MCF 10A (cell line): ENCODE measurements at regions not wholly inside any gene's neighbourhood (a gene's known extent, or its start where the extent isn't known, plus 50 kb on each side); places are given as distances from the start of the nearest gene placed in this dataset.
A peak's percentile ranks its signal among the peaks of the same experiment; 100 is the strongest.

Experiments
- BruUV-seq: library from RNA; stranded (reverse); fragments of 400-500 nt; replicated peaks from 2 replicates; lab custom pipeline; 2021; lab: Mats Ljungman, UMichigan
- CTCF ChIA-PET: fragments of 300-600 bp; sonication (Branson Sonifier 250); formaldehyde crosslinking; extraction: SDS; loops from one replicate; lab custom pipeline; 2021; ENCODE audit warnings: antibody characterized with exemption, inconsistent platforms; lab: Yijun Ruan, JAX
- POLR2A ChIA-PET: fragments of 300-600, 350-650 bp; sonication (Branson Sonifier 250); formaldehyde crosslinking; extraction: SDS; loops from one replicate; lab custom pipeline; 2020; ENCODE audit warnings: antibody characterized with exemption, inconsistent platforms; lab: Yijun Ruan, JAX
- DNase-seq: peaks from one replicate; pipeline ENCODE4 v3.0.0-alpha.2; 2018; ENCODE audit not compliant: unreplicated experiment
- H3K27ac Mint-ChIP-seq: one replicate; pipeline ENCODE4 v1.8.0; 2022; ENCODE audit warnings: mild to moderate bottlenecking, low read depth, mixed read lengths; ENCODE audit not compliant: unreplicated experiment
- H3K27me3 Mint-ChIP-seq: one replicate; pipeline ENCODE4 v1.8.0; 2022; ENCODE audit warnings: mixed read lengths; ENCODE audit not compliant: insufficient read depth, unreplicated experiment
- H3K36me3 Mint-ChIP-seq: one replicate; pipeline ENCODE4 v1.8.0; 2022; ENCODE audit warnings: mild to moderate bottlenecking, moderate library complexity, mixed read lengths; ENCODE audit not compliant: insufficient read depth, unreplicated experiment
- H3K4me1 Mint-ChIP-seq: one replicate; pipeline ENCODE4 v1.8.0; 2022; ENCODE audit warnings: mixed read lengths; ENCODE audit not compliant: insufficient read depth, unreplicated experiment
- H3K4me3 Mint-ChIP-seq: one replicate; pipeline ENCODE4 v1.8.0; 2022; ENCODE audit warnings: mild to moderate bottlenecking, moderate library complexity, mixed read lengths; ENCODE audit not compliant: unreplicated experiment
- H3K9me3 Mint-ChIP-seq: one replicate; pipeline ENCODE4 v1.8.0; 2022; ENCODE audit warnings: mixed read lengths; ENCODE audit not compliant: unreplicated experiment
- CTCF ChIP-seq: fragments of 200-600 bp; IDR thresholded peaks from one replicate; pipeline ENCODE4 v1.8.0; 2022; ENCODE audit warnings: antibody characterized with exemption, mild to moderate bottlenecking; ENCODE audit not compliant: unreplicated experiment
- intact Hi-C: fragments of 100-400 bp; cut with micrococcal nuclease; formaldehyde crosslinking; loops from 2 replicates; pipeline ENCODE4 v1.14.1; 2022

- peak; percentile 88 for DNase-seq
- BruUV-seq, result no TSS peak
- H3K4me3 Mint-ChIP-seq, result no peak overlapping the region
- POLR2A ChIA-PET, result interaction anchor here (0.8 to 3.9 kb wide), 11 partner anchors 12 to 78 kb away, joined by 3 to 31 read pairs (median 4); no protein-coding TSS in a partner anchor
- intact Hi-C loops, result no loop called here
- H3K4me1 Mint-ChIP-seq, result peaks cover 50% of the 10 kb centered on the region
- no peak for TF ChIP-seq CTCF
- CTCF ChIA-PET, result interaction anchor here (0.6 to 1.8 kb wide), 11 partner anchors 12 to 1722 kb away, joined by 3 to 8 read pairs (median 3); no protein-coding TSS in a partner anchor
- H3K27ac Mint-ChIP-seq, result peak overlapping the region; percentile 55
- peaks cover 7% of the 10 kb centered on the region for H3K36me3 Mint-ChIP-seq
- peaks cover 11% of the 10 kb centered on the region for H3K9me3 Mint-ChIP-seq
- no peaks in the 10 kb centered on the region for H3K27me3 Mint-ChIP-seq
These were observed 347.8 kb downstream of the DUSP10 start for GRCh38 chr1:221394011-221394544.

GRCh38 chr1:221396526-221396925, 345.4 kb downstream of the DUSP10 start:
- CTCF ChIA-PET, result interaction anchor here (0.8 to 1.0 kb wide), 2 partner anchors 14 to 39 kb away, joined by 3 read pairs; no protein-coding TSS in a partner anchor
- Mint-ChIP-seq H3K9me3 (peaks cover 26% of the 10 kb centered on the region), H3K27ac (no peak overlapping the region), H3K27me3 (no peaks in the 10 kb centered on the region), H3K36me3 (peaks cover 7% of the 10 kb centered on the region), H3K4me3 (no peak overlapping the region), H3K4me1 (peaks cover 47% of the 10 kb centered on the region)
- POLR2A ChIA-PET, result interaction anchor here (0.7 to 1.7 kb wide), 5 partner anchors 9 to 82 kb away, joined by 3 to 4 read pairs (median 4); no protein-coding TSS in a partner anchor
- TF ChIP-seq CTCF, result no peak
- no peak for DNase-seq
- intact Hi-C loops, result no loop called here
- BruUV-seq, result no TSS peak

GRCh38 chr1:221397141-221397540, 344.7 kb downstream of the DUSP10 start:
- BruUV-seq, result no TSS peak
- H3K9me3 Mint-ChIP-seq, result peaks cover 26% of the 10 kb centered on the region
- intact Hi-C loops, result no loop called here

More at GRCh38 chr1:221397141-221397540, 344.7 kb downstream of the DUSP10 start:
- POLR2A ChIA-PET, result interaction anchor here (0.7 to 1.7 kb wide), 6 partner anchors 9 to 186 kb away, joined by 3 to 6 read pairs (median 4); no protein-coding TSS in a partner anchor
- no peaks in the 10 kb centered on the region for H3K27me3 Mint-ChIP-seq
- H3K4me3 Mint-ChIP-seq, result no peak overlapping the region
- DNase-seq, result peak; percentile 53
- peaks cover 4% of the 10 kb centered on the region for H3K36me3 Mint-ChIP-seq
- no peak for TF ChIP-seq CTCF
- CTCF ChIA-PET, result interaction anchor here (0.6 to 1.3 kb wide), 4 partner anchors 10 to 1059 kb away, joined by 3 to 5 read pairs (median 3); no protein-coding TSS in a partner anchor
- H3K27ac Mint-ChIP-seq, result peak overlapping the region; percentile 8
- H3K4me1 Mint-ChIP-seq, result peaks cover 41% of the 10 kb centered on the region
